Activated CD4-positive, alpha-beta memory T cell treated with anti-CD3 and anti-CD28 coated beads for 36 hours (primary cell): ENCODE measurements at regions not wholly inside any gene's neighbourhood (a gene's known extent, or its start where the extent isn't known, plus 50 kb on each side); places are given as distances from the start of the nearest gene placed in this dataset.
"Not testable (repeated sequence)": the region's sequence is repeated elsewhere in the genome, so short reads cannot be mapped to it uniquely, and the experiment has no call there.

Experiments used
- CTCF ChIA-PET: fragments of 350-600 bp; sonication (Branson Sonifier 250); formaldehyde crosslinking; loops from one replicate; lab custom pipeline; 2021; ENCODE audit warnings: antibody characterized with exemption, inconsistent platforms; lab: Charles Lee
- POLR2A ChIA-PET: fragments of 350-600 bp; sonication (Branson Sonifier 250); formaldehyde crosslinking; loops from one replicate; lab custom pipeline; 2021; ENCODE audit warnings: antibody characterized with exemption; lab: Charles Lee
- DNase-seq: peaks from one replicate; pipeline ENCODE4 v3.0.0-alpha.2; 2020
- H3K27ac Mint-ChIP-seq: one replicate; pipeline ENCODE4 v1.8.0; 2021; ENCODE audit warnings: mixed read lengths
- H3K27me3 Mint-ChIP-seq: one replicate; pipeline ENCODE4 v1.8.0; 2021; ENCODE audit warnings: mixed read lengths
- H3K36me3 Mint-ChIP-seq: one replicate; pipeline ENCODE4 v1.8.0; 2021; ENCODE audit warnings: mixed read lengths
- H3K4me1 Mint-ChIP-seq: one replicate; pipeline ENCODE4 v1.8.0; 2021; ENCODE audit warnings: low read depth, mixed read lengths
- H3K4me3 Mint-ChIP-seq: one replicate; pipeline ENCODE4 v1.8.0; 2021; ENCODE audit warnings: mild to moderate bottlenecking, mixed read lengths
- H3K9me3 Mint-ChIP-seq: one replicate; pipeline ENCODE4 v1.8.0; 2021; ENCODE audit warnings: mixed read lengths
- intact Hi-C: fragments of 100-400 bp; cut with micrococcal nuclease; formaldehyde crosslinking; loops from one replicate; pipeline ENCODE4 v1.15.1; 2023

DNA sequence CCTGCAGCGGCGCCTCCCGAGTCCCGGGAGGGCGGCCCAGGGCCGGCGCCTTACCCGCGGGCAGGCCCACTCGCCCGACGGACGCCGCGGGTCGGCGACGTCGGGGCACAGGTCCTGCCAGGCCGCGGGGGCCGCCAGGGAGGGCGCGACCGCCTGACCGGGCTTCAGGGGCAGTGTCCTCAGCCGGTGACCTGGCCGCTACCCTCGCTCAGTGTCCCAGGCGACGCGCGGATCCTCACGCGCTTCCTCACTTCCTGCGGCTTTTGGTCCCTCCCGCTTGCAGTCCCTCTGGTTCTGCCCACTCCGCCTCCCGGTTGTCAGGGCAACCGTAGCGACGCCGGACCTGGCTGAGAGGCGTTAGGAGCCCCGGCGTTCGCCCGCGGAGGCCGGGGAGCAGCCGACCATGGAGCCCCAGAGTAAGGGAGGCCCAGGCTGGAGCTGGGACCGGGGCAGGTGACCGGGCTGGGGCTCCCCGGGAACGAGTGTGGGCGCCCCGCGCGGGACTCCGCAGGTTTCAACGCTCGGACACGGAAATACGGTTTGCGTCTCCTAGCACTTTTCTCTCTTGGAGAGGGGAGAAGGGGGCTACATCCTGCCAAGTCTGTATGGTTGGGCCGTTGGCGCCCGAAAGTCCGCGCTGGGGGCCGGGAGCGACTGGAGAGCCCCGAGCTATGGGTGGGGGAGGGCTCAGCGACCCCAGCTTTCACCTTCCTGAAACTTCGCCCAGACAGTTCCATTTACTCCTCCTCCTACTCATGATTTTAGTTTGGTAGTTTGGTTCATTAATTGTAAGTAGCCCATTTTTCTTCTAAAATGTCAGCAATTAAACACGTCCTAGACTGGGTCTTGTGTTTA, 4786.0 kb upstream of the OR11H1 start:
- DNase-seq, H3K4me1 Mint-ChIP-seq, H3K36me3 Mint-ChIP-seq, H3K27me3 Mint-ChIP-seq, H3K4me3 Mint-ChIP-seq, CTCF ChIA-PET, POLR2A ChIA-PET, intact Hi-C loops, H3K27ac Mint-ChIP-seq: not testable (repeated sequence)
- peaks cover 59% of the 10 kb centered on the region for H3K9me3 Mint-ChIP-seq

GRCh38 chr22:10746382-10746781, 4781.6 kb upstream of the OR11H1 start:
- intact Hi-C loops, H3K27me3 Mint-ChIP-seq: not testable (repeated sequence)

DNA sequence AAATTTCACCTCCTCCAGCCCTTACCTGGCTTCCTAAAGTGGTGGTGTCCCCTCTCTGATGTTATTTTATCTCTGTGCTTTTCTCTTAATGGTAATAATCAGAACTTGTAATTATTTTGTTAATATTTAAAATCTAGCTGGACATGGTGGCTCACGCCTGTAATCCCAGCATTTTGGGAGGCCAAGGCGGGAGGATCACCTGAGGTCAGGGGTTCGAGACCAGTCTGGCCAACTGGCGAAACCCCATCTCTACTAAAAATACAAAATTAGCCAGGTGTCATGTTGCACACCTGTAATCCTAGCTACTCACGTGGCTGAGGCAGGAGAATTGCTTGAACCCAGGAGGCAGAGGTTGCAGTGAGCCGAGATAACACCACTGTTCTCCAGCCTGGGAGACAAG, 4780.8 kb upstream of the OR11H1 start:
- intact Hi-C loops, H3K27ac Mint-ChIP-seq, H3K4me3 Mint-ChIP-seq, H3K27me3 Mint-ChIP-seq, POLR2A ChIA-PET, H3K36me3 Mint-ChIP-seq, H3K4me1 Mint-ChIP-seq, CTCF ChIA-PET, DNase-seq: not testable (repeated sequence)
- H3K9me3 Mint-ChIP-seq, result peaks cover 45% of the 10 kb centered on the region

More at GRCh38 chr22:10746382-10746781, 4781.6 kb upstream of the OR11H1 start:
- H3K4me3 Mint-ChIP-seq, CTCF ChIA-PET, H3K27ac Mint-ChIP-seq, DNase-seq, H3K4me1 Mint-ChIP-seq, POLR2A ChIA-PET, H3K36me3 Mint-ChIP-seq: not testable (repeated sequence)
- H3K9me3 Mint-ChIP-seq, result peaks cover 44% of the 10 kb centered on the region

DNA sequence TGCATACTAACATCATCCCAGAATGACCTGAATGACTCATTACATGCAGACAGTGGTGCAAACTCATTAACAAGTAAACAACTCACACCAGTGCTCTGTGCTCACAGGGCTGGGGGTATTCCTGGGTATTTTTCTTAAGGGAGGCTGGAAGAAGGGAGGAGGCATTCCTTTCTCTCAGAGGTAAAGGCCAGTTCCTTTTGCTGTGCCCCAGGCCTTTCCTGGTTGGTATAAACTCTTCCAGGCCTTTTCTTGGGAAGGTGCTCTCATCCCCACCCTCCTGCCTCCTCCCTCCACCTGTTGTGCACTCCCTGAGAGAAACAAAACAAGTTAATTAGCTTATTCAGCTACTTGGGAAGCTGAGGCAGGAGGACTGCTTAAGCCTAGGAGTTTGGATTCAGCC, 4779.2 kb upstream of the OR11H1 start:
- CTCF ChIA-PET, result not testable (repeated sequence)

GRCh38 chr22:10749423-10749822, 4778.6 kb upstream of the OR11H1 start:
- H3K4me3 Mint-ChIP-seq, H3K27me3 Mint-ChIP-seq, H3K4me1 Mint-ChIP-seq, CTCF ChIA-PET, DNase-seq, H3K27ac Mint-ChIP-seq, H3K36me3 Mint-ChIP-seq, POLR2A ChIA-PET, intact Hi-C loops: not testable (repeated sequence)
- peaks cover 40% of the 10 kb centered on the region for H3K9me3 Mint-ChIP-seq

More for the DNA sequence above, 4779.2 kb upstream of the OR11H1 start:
- H3K27ac Mint-ChIP-seq, H3K36me3 Mint-ChIP-seq, H3K4me1 Mint-ChIP-seq, POLR2A ChIA-PET, intact Hi-C loops, H3K27me3 Mint-ChIP-seq, DNase-seq, H3K4me3 Mint-ChIP-seq: not testable (repeated sequence)
- H3K9me3 Mint-ChIP-seq, result peaks cover 39% of the 10 kb centered on the region

DNA sequence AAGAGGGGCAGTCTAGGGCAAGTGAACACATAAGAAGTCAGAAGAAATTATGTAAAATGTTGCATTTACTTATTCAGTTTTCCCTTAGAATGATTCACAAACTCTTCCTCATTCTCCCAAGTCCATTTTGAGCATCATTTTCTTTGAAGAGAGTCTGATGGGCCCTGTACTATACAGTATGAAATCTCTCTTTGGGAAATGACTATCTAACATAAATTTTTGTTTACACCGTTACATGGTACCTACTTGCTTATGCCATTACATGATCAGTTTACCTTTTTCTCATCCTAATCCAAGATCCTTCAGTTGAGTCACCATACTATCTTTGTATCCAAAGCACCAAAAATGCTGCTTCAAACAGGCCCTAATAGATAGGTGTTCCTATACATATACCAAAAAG, 4774.4 kb upstream of the OR11H1 start:
- H3K4me1 Mint-ChIP-seq, H3K4me3 Mint-ChIP-seq, CTCF ChIA-PET, DNase-seq, POLR2A ChIA-PET, H3K36me3 Mint-ChIP-seq, H3K27me3 Mint-ChIP-seq, intact Hi-C loops, H3K27ac Mint-ChIP-seq: not testable (repeated sequence)
- H3K9me3 Mint-ChIP-seq, result peaks cover 44% of the 10 kb centered on the region

DNA sequence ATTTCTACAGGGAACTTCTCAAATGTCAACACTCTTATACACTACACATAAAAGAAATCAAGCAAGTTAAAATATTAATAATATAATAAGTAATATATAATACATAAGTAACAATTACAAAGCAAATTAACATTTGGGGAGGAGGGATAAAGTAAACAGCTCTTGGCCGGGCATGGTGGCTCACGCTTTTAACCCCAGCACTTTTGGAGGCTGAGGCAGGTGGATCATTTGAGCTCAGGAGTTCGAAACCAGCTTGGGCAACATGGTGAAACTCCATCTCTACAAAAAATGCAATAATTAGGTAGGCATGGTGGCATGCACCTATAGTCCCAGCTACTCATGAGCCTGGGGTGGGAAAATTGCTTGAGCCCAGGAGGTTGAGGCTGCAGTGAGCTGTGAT, 4772.6 kb upstream of the OR11H1 start:
- H3K27ac Mint-ChIP-seq, H3K4me1 Mint-ChIP-seq, H3K4me3 Mint-ChIP-seq, H3K27me3 Mint-ChIP-seq, intact Hi-C loops, POLR2A ChIA-PET, DNase-seq, H3K36me3 Mint-ChIP-seq, CTCF ChIA-PET: not testable (repeated sequence)
- peaks cover 36% of the 10 kb centered on the region for H3K9me3 Mint-ChIP-seq

GRCh38 chr22:10760418-10760817, 4767.6 kb upstream of the OR11H1 start:
- not testable (repeated sequence) for DNase-seq
- peaks cover 41% of the 10 kb centered on the region for H3K9me3 Mint-ChIP-seq

GRCh38 chr22:10766320-10766719, 4761.7 kb upstream of the OR11H1 start:
- H3K4me1 Mint-ChIP-seq, POLR2A ChIA-PET, H3K4me3 Mint-ChIP-seq, intact Hi-C loops, DNase-seq, H3K27ac Mint-ChIP-seq, H3K27me3 Mint-ChIP-seq, CTCF ChIA-PET, H3K36me3 Mint-ChIP-seq: not testable (repeated sequence)
- H3K9me3 Mint-ChIP-seq, result peaks cover 50% of the 10 kb centered on the region

More at GRCh38 chr22:10760418-10760817, 4767.6 kb upstream of the OR11H1 start:
- CTCF ChIA-PET, H3K36me3 Mint-ChIP-seq, H3K4me3 Mint-ChIP-seq, H3K27me3 Mint-ChIP-seq, H3K4me1 Mint-ChIP-seq, POLR2A ChIA-PET, intact Hi-C loops, H3K27ac Mint-ChIP-seq: not testable (repeated sequence)

GRCh38 chr22:10768875-10769274, 4759.1 kb upstream of the OR11H1 start:
- DNase-seq, POLR2A ChIA-PET, H3K36me3 Mint-ChIP-seq, CTCF ChIA-PET, H3K27ac Mint-ChIP-seq, H3K4me3 Mint-ChIP-seq, H3K4me1 Mint-ChIP-seq, H3K27me3 Mint-ChIP-seq, intact Hi-C loops: not testable (repeated sequence)
- peaks cover 46% of the 10 kb centered on the region for H3K9me3 Mint-ChIP-seq

- H3K36me3 Mint-ChIP-seq, CTCF ChIA-PET, POLR2A ChIA-PET, intact Hi-C loops, H3K4me3 Mint-ChIP-seq, H3K27ac Mint-ChIP-seq, H3K27me3 Mint-ChIP-seq, DNase-seq, H3K4me1 Mint-ChIP-seq: not testable (repeated sequence)
- peaks cover 44% of the 10 kb centered on the region for H3K9me3 Mint-ChIP-seq
Measured at GRCh38 chr22:10771744-10772143, 4756.2 kb upstream of the OR11H1 start.

- intact Hi-C loops, H3K4me3 Mint-ChIP-seq, H3K4me1 Mint-ChIP-seq, POLR2A ChIA-PET, CTCF ChIA-PET, H3K27me3 Mint-ChIP-seq, H3K27ac Mint-ChIP-seq, DNase-seq, H3K36me3 Mint-ChIP-seq: not testable (repeated sequence)
- peaks cover 40% of the 10 kb centered on the region for H3K9me3 Mint-ChIP-seq
Measured at GRCh38 chr22:10773341-10773740, 4754.7 kb upstream of the OR11H1 start.
